Lower leg skin (tissue), 3 donors: ENCODE measurements at regions not wholly inside any gene's neighbourhood (a gene's known extent, or its start where the extent isn't known, plus 50 kb on each side); places are given as distances from the start of the nearest gene placed in this dataset.

Experiments used
- CTCF ChIP-seq, 3 donors: fragments of 450-650 bp; IDR thresholded peaks; one replicate each; pipeline ENCODE4 v1.5.1; 2016; ENCODE audit warnings: antibody characterized with exemption in 3 of 3, mild to moderate bottlenecking in 3 of 3, moderate library complexity in 2 of 3
- POLR2A ChIP-seq, 2 donors: fragments of 450-650 bp; IDR thresholded peaks; one replicate each; pipeline ENCODE4 v1.6.1; 2016 to 2017; ENCODE audit warnings: antibody characterized with exemption in 2 of 2, mild to moderate bottlenecking in 1 of 2, moderate library complexity in 1 of 2

- TF ChIP-seq CTCF (IDR thresholded peaks at IDR 0.05) (no peak), POLR2A (IDR thresholded peaks at IDR 0.05) (no peak)
Measured at GRCh38 chr18:22074282-22075070, 94.9 kb upstream of the GATA6 start.
